SK-N-SH treated with all-trans-retinoic acid at 6 μM for 48 hours (cell line): ENCODE measurements at regions not wholly inside any gene's neighbourhood (a gene's known extent, or its start where the extent isn't known, plus 50 kb on each side); places are given as distances from the start of the nearest gene placed in this dataset.

Experiments
- BACH2 ChIP-seq: fragments of 250-450 bp; sonication (Bioruptor Pico); IDR thresholded peaks from 2 replicates; pipeline ENCODE4 v1.9.0; 2021; ENCODE audit warnings: mild to moderate bottlenecking, borderline replicate concordance
- ISL1 ChIP-seq: fragments of 250-450 bp; sonication (Bioruptor Pico); IDR thresholded peaks from 2 replicates; pipeline ENCODE4 v2.1.2; 2022; ENCODE audit warnings: mild to moderate bottlenecking, moderate library complexity
- ZFP3 ChIP-seq: fragments of 250-450 bp; sonication (Bioruptor Pico); IDR thresholded peaks from 2 replicates; pipeline ENCODE4 v1.5.0; 2020; ENCODE audit warnings: mild to moderate bottlenecking, moderate library complexity
- TF ChIP-seq, protein P1 (sequence below): fragments of 250-450 bp; sonication (Bioruptor Pico); IDR thresholded peaks from 2 replicates; pipeline ENCODE4 v1.8.0; 2020; ENCODE audit warnings: mild to moderate bottlenecking, moderate library complexity, borderline replicate concordance

- TF ChIP-seq, protein P1, sequence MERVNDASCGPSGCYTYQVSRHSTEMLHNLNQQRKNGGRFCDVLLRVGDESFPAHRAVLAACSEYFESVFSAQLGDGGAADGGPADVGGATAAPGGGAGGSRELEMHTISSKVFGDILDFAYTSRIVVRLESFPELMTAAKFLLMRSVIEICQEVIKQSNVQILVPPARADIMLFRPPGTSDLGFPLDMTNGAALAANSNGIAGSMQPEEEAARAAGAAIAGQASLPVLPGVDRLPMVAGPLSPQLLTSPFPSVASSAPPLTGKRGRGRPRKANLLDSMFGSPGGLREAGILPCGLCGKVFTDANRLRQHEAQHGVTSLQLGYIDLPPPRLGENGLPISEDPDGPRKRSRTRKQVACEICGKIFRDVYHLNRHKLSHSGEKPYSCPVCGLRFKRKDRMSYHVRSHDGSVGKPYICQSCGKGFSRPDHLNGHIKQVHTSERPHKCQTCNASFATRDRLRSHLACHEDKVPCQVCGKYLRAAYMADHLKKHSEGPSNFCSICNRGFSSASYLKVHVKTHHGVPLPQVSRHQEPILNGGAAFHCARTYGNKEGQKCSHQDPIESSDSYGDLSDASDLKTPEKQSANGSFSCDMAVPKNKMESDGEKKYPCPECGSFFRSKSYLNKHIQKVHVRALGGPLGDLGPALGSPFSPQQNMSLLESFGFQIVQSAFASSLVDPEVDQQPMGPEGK, result no peak
- TF ChIP-seq ISL1 (CRISPR knock-in tag) (no peak), ZFP3 (CRISPR knock-in tag) (no peak), BACH2 (CRISPR knock-in tag) (no peak)
Measured at GRCh38 chrX:122091571-122091970, 1044.2 kb downstream of the GLUD2 start.
